Skeletal muscle cell (primary cell): ENCODE measurements at regions not wholly inside any gene's neighbourhood (a gene's known extent, or its start where the extent isn't known, plus 50 kb on each side); places are given as distances from the start of the nearest gene placed in this dataset.

ENCODE experiments used
- DNase-seq: peaks from one replicate; pipeline ENCODE4 v3.0.0-alpha.2; 2010; ENCODE audit warnings: low read depth
- H3K4me3 ChIP-seq: 2 replicates; pipeline ENCODE4 v1.5.1; 2011; ENCODE audit warnings: low read depth, mild to moderate bottlenecking, control low read depth, low read length, moderate library complexity

GRCh38 chr4:108314900-108315589 lies 146.3 kb upstream of the LEF1 start:
- H3K4me3 ChIP-seq, result no peak overlapping the region
- no peak for DNase-seq

GRCh38 chr4:108313546-108314339 lies 145.0 kb upstream of the LEF1 start:
- H3K4me3 ChIP-seq, result no peak overlapping the region
- no peak for DNase-seq

- DNase-seq, result no peak
- no peak overlapping the region for H3K4me3 ChIP-seq
Observed at GRCh38 chr4:108311313-108311712, 142.6 kb upstream of the LEF1 start.

- no peak for DNase-seq
Observed at GRCh38 chr4:108303488-108304177, 134.9 kb upstream of the LEF1 start.

GRCh38 chr4:108301545-108302251 lies 133.0 kb upstream of the LEF1 start:
- no peak for DNase-seq
- no peak overlapping the region for H3K4me3 ChIP-seq

More at GRCh38 chr4:108303488-108304177, 134.9 kb upstream of the LEF1 start:
- H3K4me3 ChIP-seq, result no peak overlapping the region

GRCh38 chr4:108297605-108298004 lies 128.9 kb upstream of the LEF1 start:
- H3K4me3 ChIP-seq, result no peak overlapping the region
- DNase-seq, result no peak

- no peak for DNase-seq
- no peak overlapping the region for H3K4me3 ChIP-seq
Observed at GRCh38 chr4:108292229-108292628, 123.5 kb upstream of the LEF1 start.

GRCh38 chr4:108291137-108291536 lies 122.4 kb upstream of the LEF1 start:
- no peak overlapping the region for H3K4me3 ChIP-seq
- no peak for DNase-seq

- no peak overlapping the region for H3K4me3 ChIP-seq
- no peak for DNase-seq
Observed at GRCh38 chr4:108287834-108288413, 119.2 kb upstream of the LEF1 start.

- no peak for DNase-seq
- H3K4me3 ChIP-seq, result no peak overlapping the region
Observed at GRCh38 chr4:108280072-108280471, 111.3 kb upstream of the LEF1 start.

- no peak for DNase-seq
- no peak overlapping the region for H3K4me3 ChIP-seq
Observed at GRCh38 chr4:108276690-108277089, 108.0 kb upstream of the LEF1 start.

- no peak overlapping the region for H3K4me3 ChIP-seq
- DNase-seq, result no peak
Observed at GRCh38 chr4:108272986-108273385, 104.3 kb upstream of the LEF1 start.

GRCh38 chr4:108272561-108272960 lies 103.8 kb upstream of the LEF1 start:
- no peak overlapping the region for H3K4me3 ChIP-seq
- DNase-seq, result peak; percentile 13

GRCh38 chr4:108272046-108272445 lies 103.3 kb upstream of the LEF1 start:
- DNase-seq, result no peak
- H3K4me3 ChIP-seq, result no peak overlapping the region

- DNase-seq, result peak; percentile 19
- H3K4me3 ChIP-seq, result no peak overlapping the region
Observed at GRCh38 chr4:108270466-108271450, 102.0 kb upstream of the LEF1 start.

GRCh38 chr4:108264693-108265092 lies 96.0 kb upstream of the LEF1 start:
- DNase-seq, result no peak
- no peak overlapping the region for H3K4me3 ChIP-seq

- no peak for DNase-seq
- no peak overlapping the region for H3K4me3 ChIP-seq
Observed at GRCh38 chr4:108263057-108263456, 94.3 kb upstream of the LEF1 start.

GRCh38 chr4:108261026-108261425 lies 92.3 kb upstream of the LEF1 start:
- H3K4me3 ChIP-seq, result no peak overlapping the region
- no peak for DNase-seq
